Mucosa of stomach (tissue), 1 donor: ENCODE measurements at regions not wholly inside any gene's neighbourhood (a gene's known extent, or its start where the extent isn't known, plus 50 kb on each side); places are given as distances from the start of the nearest gene placed in this dataset.
"Not testable (repeated sequence)": the region's sequence is repeated elsewhere in the genome, so short reads cannot be mapped to it uniquely, and the experiment has no call there.

Source experiments
- H3K27me3 ChIP-seq: one replicate; pipeline ENCODE4 v1.7.0; 2013; ENCODE audit warnings: mild to moderate bottlenecking, low read length; ENCODE audit not compliant: control insufficient read depth, insufficient read depth
- H3K36me3 ChIP-seq: one replicate; pipeline ENCODE4 v1.7.0; 2013; ENCODE audit warnings: low read length; ENCODE audit not compliant: control insufficient read depth, insufficient read depth
- H3K4me1 ChIP-seq: one replicate; pipeline ENCODE4 v1.7.0; 2013; ENCODE audit warnings: mild to moderate bottlenecking, low read length; ENCODE audit not compliant: control insufficient read depth, insufficient read depth
- H3K4me3 ChIP-seq: one replicate; pipeline ENCODE4 v1.7.0; 2013; ENCODE audit warnings: low read length
- H3K9ac ChIP-seq: one replicate; pipeline ENCODE4 v1.7.0; 2013; ENCODE audit warnings: mild to moderate bottlenecking, low read length, moderate library complexity
- H3K9me3 ChIP-seq: one replicate; pipeline ENCODE4 v1.7.0; 2013; ENCODE audit warnings: mild to moderate bottlenecking, low read length, moderate library complexity; ENCODE audit not compliant: control insufficient read depth
- donor health status: Pancreatic carcinoma.

- Histone ChIP-seq H3K4me1 (no peaks in the 10 kb centered on the region), H3K36me3 (no peaks in the 10 kb centered on the region), H3K4me3 (no peak overlapping the region), H3K9ac (no peak overlapping the region), H3K27me3 (peaks cover 87% of the 10 kb centered on the region), H3K9me3 (no peaks in the 10 kb centered on the region)
Observed at GRCh38 chr6:28814032-28814976, 109.5 kb downstream of the TRIM27 start.

DNA sequence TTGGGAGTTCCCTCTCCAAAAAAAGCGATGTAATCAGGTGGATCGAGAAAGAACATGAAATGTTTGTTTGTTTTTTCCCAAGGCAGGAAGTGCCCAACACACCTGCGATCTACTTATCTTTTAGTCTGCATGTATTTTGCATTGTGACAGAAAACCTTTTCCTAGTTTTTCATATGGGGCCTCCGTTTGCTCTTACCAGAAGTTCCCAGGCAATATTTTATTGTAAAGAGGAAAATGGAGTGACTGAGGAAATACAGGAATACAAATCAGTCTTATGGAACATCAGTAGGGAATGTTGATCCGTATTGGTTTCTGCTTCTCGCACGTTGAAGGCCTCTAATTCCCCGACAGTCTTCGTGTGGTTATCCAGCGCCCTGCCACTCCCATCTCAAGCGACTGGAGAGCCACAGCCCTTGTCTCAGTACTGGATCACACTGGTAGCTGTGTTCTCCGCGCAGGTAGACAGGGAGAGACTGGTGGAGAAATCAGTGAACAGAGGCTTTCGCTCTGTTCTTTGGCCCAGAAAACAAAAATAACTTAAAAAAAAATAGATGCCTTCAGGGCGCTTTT is 107.4 kb downstream of the TRIM27 start:
- H3K36me3 ChIP-seq, result no peaks in the 10 kb centered on the region
- no peak overlapping the region for H3K4me3 ChIP-seq
- H3K4me1 ChIP-seq, result no peaks in the 10 kb centered on the region
- H3K27me3 ChIP-seq, result peaks cover 71% of the 10 kb centered on the region
- H3K9me3 ChIP-seq, result no peaks in the 10 kb centered on the region
- H3K9ac ChIP-seq, result no peak overlapping the region

DNA sequence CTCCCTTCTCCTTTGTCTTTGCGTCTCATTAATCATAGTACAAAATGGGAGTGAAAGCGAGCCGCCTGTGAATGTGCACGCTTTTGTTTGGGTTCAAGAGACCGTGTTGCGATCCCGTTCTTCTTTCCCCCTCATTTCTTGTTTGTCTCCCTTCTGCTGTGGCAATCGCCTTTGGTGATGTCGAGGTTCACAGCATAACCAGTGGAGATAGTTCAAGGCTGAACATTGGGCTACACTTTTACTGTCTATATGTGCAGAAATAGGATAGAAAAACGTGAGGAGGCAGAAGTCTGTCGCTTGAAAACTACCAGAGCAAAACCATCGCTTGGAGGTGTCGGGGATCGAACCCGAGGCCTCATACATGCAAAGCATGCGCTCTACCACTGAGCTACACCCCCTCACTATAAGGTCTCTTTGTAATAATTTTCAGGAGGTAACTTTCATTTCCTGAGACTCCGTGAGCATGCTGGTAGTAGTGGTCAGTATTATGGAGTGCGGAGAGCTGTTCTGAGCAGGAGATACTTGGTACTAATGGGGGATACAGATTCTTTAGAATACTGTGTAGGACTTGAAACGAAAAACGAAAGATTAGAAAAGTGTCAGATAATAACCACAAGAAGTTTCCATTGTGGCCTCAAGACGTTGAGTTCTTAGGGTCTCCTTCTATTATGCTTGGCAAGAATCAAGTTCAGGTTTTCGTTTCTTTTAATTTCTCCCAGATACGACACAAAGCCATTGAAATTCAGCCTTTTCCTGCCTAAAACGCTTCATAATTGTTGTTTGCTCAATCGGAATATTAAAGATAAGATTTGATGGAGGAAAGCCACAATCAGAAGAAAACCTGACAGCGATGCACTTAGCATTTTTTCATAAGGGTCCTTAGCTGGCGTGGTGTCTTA is 106.6 kb downstream of the TRIM27 start:
- peaks cover 63% of the 10 kb centered on the region for H3K27me3 ChIP-seq
- H3K36me3 ChIP-seq, result no peaks in the 10 kb centered on the region
- no peak overlapping the region for H3K4me3 ChIP-seq
- H3K9ac ChIP-seq, result no peak overlapping the region
- H3K4me1 ChIP-seq, result no peaks in the 10 kb centered on the region
- no peaks in the 10 kb centered on the region for H3K9me3 ChIP-seq

DNA sequence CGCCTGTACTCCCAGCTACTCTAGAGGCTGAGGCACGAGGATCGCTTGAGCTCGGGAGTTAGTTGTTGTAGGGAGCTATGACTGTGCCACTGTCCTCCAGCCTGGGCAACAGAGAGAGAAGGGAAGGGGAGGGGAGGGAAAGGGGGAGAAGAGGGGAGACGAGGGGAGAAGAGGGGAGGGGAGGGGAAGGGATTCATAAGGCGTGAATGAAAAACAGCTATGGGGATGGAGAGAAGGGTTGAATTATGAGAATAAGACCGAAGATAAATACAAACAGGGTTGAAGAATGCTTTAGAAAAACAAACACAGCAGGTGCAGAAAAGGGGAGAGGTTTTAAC is 106.0 kb downstream of the TRIM27 start:
- peaks cover 59% of the 10 kb centered on the region for H3K27me3 ChIP-seq
- no peaks in the 10 kb centered on the region for H3K36me3 ChIP-seq
- no peaks in the 10 kb centered on the region for H3K9me3 ChIP-seq
- no peak overlapping the region for H3K4me3 ChIP-seq
- no peak overlapping the region for H3K9ac ChIP-seq
- H3K4me1 ChIP-seq, result no peaks in the 10 kb centered on the region

DNA sequence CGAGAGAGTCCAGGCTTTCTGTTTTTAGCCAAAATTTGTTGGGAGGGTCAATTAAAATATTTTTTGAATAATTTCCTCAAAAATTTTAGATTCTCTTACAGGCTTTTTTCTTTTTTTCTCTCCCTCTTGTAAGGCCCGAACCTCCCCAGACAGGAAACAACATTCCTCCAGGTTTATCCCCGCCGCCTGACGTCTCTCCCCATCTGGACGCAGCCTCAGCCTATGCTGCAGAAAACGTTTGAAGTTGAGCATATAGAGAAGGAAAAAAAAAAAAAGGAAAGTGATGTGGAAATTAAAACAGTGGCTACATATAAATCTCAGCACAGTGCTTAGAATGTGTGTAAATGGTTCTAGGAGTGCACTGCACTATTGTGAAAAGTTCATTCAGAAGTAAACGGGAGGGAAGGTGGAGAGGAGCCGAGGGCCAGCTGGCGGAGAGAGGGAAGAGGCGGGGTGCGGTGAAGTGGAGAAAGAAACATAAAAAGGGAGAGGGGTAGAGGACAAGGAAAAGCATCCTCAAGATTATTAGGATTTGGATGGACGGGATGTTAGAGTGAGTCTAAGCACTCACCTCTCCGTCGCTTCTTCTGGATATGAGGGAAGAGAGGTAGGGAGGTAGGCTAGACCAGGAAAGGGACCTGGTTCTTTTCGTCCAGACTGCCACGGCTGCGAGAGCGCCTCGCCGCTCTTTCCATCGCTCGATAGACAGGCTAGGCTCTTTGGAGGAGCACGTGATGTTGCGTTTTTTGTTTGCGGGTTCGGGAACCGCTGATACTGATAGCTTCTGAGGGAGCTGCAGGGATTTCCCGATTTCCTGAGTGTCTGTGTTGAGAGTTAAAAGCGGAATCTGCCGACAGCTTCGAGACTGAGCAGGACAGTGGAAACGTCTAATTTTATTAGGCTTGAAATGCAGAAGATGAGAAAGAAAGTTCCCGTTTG is 98.7 kb downstream of the TRIM27 start:
- H3K4me3 ChIP-seq, result no peak overlapping the region

GRCh38 chr6:28825732-28826293 is 98.0 kb downstream of the TRIM27 start:
- no peak overlapping the region for H3K4me3 ChIP-seq
- H3K9me3 ChIP-seq, result no peaks in the 10 kb centered on the region
- no peaks in the 10 kb centered on the region for H3K4me1 ChIP-seq
- no peak overlapping the region for H3K9ac ChIP-seq
- no peaks in the 10 kb centered on the region for H3K36me3 ChIP-seq
- H3K27me3 ChIP-seq, result peaks cover 52% of the 10 kb centered on the region

More for the DNA sequence above, 98.7 kb downstream of the TRIM27 start:
- peaks cover 53% of the 10 kb centered on the region for H3K27me3 ChIP-seq
- H3K9ac ChIP-seq, result no peak overlapping the region
- no peaks in the 10 kb centered on the region for H3K36me3 ChIP-seq
- H3K4me1 ChIP-seq, result no peaks in the 10 kb centered on the region
- no peaks in the 10 kb centered on the region for H3K9me3 ChIP-seq

- H3K27me3 ChIP-seq, result peaks cover 13% of the 10 kb centered on the region
- H3K9ac ChIP-seq, H3K4me1 ChIP-seq, H3K36me3 ChIP-seq, H3K4me3 ChIP-seq, H3K9me3 ChIP-seq: not testable (repeated sequence)
Observed at GRCh38 chr6:28831683-28832082, 92.1 kb downstream of the TRIM27 start.

GRCh38 chr6:28836703-28837102 is 87.1 kb downstream of the TRIM27 start:
- H3K27me3 ChIP-seq, H3K4me3 ChIP-seq, H3K36me3 ChIP-seq, H3K4me1 ChIP-seq, H3K9me3 ChIP-seq, H3K9ac ChIP-seq: not testable (repeated sequence)

GRCh38 chr6:28838289-28838633 is 85.5 kb downstream of the TRIM27 start:
- Histone ChIP-seq H3K27me3 (no peaks in the 10 kb centered on the region), H3K9ac (peak overlapping the region; percentile 56)

DNA sequence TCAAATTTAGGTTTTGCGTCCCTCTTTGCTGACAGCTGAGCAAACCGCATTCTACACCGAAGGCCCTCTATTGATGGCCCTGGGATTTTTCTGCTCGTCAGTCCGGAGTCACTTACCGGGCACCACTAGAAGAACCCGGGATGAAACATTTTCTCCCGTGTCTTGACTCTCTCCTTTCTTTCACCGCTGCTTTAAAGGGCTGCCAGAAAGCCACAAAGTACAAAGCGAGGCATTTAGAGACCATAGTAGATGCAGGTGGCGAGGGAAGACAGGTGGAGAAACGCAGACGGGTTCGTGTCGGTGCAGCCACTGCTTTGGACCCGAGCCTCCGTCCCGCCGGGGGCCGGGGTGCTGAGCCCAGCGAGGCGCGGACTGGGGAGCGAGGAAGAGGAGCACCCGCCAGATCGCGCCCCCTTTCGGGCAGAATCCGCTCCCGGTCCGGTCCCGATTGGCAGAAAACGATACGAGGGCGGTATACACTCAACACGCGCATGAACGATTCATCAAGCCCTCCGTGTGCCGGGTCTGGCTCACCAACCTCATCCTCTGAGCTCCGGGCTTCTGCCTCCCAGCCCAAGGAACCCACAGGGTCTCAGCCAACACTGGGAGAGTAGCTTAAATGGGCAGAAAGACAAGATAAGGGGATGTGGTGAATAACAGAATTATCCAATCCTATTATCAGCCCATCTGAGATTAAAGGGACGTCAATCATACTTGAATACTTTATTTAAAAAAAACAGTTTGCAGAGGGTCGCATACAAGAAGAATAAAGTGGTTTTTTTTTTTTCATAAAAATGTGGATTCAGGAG is 84.9 kb downstream of the TRIM27 start:
- Histone ChIP-seq H3K9ac (peak overlapping the region; percentile 56), H3K27me3 (peaks cover 2% of the 10 kb centered on the region), H3K4me3 (peak overlapping the region; percentile 64), H3K9me3 (no peaks in the 10 kb centered on the region), H3K36me3 (no peaks in the 10 kb centered on the region), H3K4me1 (no peaks in the 10 kb centered on the region)

More at GRCh38 chr6:28838289-28838633, 85.5 kb downstream of the TRIM27 start:
- H3K4me1 ChIP-seq, result no peaks in the 10 kb centered on the region
- peak overlapping the region; percentile 64 for H3K4me3 ChIP-seq
- H3K36me3 ChIP-seq, result no peaks in the 10 kb centered on the region
- H3K9me3 ChIP-seq, result no peaks in the 10 kb centered on the region
